ENCODE measurements at regions not wholly inside any gene's neighbourhood (a gene's known extent, or its start where the extent isn't known, plus 50 kb on each side); places are given as distances from the start of the nearest gene placed in this dataset.

- Histone ChIP-seq H3K27me3 (ENCODE audit: control insufficient read depth, insufficient read depth, low read length) (no peaks in the 10 kb centered on the region), H3K36me3 (ENCODE audit: control insufficient read depth, insufficient read depth, low read length) (no peaks in the 10 kb centered on the region), H3K4me3 (ENCODE audit: low read length) (no peak overlapping the region), H3K9me3 (ENCODE audit: control insufficient read depth, insufficient read depth, low read length) (no peaks in the 10 kb centered on the region), H3K27ac (ENCODE audit: low read length) (no peak overlapping the region), H3K4me1 (ENCODE audit: control insufficient read depth, insufficient read depth, low read length) (no peaks in the 10 kb centered on the region)
- Mint-ChIP-seq H3K4me1 (no peaks in the 10 kb centered on the region), H3K4me3 (no peak overlapping the region), H3K27ac (no peak overlapping the region), H3K36me3 (peaks cover 5% of the 10 kb centered on the region), H3K27me3 (ENCODE audit: low read depth in 2 of 2) (no peaks in the 10 kb centered on the region), H3K9me3 (peaks cover 19 to 24% of the 10 kb centered on the region in 2 donors)
- WGBS (ENCODE audit: insufficient coverage): 85% methylated on average over 2 of the region's 2 CpGs
- no peak for DNase-seq
- no peak for ATAC-seq
- intact Hi-C loops (cut with micrococcal nuclease): no loop called here
- TF ChIP-seq, protein P1, sequence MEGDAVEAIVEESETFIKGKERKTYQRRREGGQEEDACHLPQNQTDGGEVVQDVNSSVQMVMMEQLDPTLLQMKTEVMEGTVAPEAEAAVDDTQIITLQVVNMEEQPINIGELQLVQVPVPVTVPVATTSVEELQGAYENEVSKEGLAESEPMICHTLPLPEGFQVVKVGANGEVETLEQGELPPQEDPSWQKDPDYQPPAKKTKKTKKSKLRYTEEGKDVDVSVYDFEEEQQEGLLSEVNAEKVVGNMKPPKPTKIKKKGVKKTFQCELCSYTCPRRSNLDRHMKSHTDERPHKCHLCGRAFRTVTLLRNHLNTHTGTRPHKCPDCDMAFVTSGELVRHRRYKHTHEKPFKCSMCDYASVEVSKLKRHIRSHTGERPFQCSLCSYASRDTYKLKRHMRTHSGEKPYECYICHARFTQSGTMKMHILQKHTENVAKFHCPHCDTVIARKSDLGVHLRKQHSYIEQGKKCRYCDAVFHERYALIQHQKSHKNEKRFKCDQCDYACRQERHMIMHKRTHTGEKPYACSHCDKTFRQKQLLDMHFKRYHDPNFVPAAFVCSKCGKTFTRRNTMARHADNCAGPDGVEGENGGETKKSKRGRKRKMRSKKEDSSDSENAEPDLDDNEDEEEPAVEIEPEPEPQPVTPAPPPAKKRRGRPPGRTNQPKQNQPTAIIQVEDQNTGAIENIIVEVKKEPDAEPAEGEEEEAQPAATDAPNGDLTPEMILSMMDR (IDR thresholded peaks at IDR 0.05): no peak
Observed at GRCh38 chr2:21970971-21971370, 847.2 kb downstream of the TDRD15 start.

GRCh38 chr2:21972586-21972985, 848.8 kb downstream of the TDRD15 start:
- Mint-ChIP-seq H3K4me3 (no peak overlapping the region), H3K27ac (no peak overlapping the region), H3K36me3 (peaks cover 13% of the 10 kb centered on the region), H3K4me1 (no peaks in the 10 kb centered on the region), H3K27me3 (ENCODE audit: low read depth in 2 of 2) (no peaks in the 10 kb centered on the region), H3K9me3 (peaks cover 17 to 21% of the 10 kb centered on the region in 2 donors)
- H3K27me3 ChIP-seq (ENCODE audit: control insufficient read depth, insufficient read depth, low read length): no peaks in the 10 kb centered on the region
- WGBS (ENCODE audit: insufficient coverage): 53% methylated on average over 2 of the region's 4 CpGs
- ATAC-seq (no peak), DNase-seq (no peak)
- no peak overlapping the region for H3K27ac ChIP-seq (ENCODE audit: low read length)
- intact Hi-C loops (cut with micrococcal nuclease): no loop called here
- TF ChIP-seq, protein P1 (IDR thresholded peaks at IDR 0.05): no peak
- no peaks in the 10 kb centered on the region for H3K36me3 ChIP-seq (ENCODE audit: control insufficient read depth, insufficient read depth, low read length)
- peaks cover 1% of the 10 kb centered on the region for H3K9me3 ChIP-seq (ENCODE audit: control insufficient read depth, insufficient read depth, low read length)
- no peaks in the 10 kb centered on the region for H3K4me1 ChIP-seq (ENCODE audit: control insufficient read depth, insufficient read depth, low read length)
- H3K4me3 ChIP-seq (ENCODE audit: low read length): no peak overlapping the region

DNA sequence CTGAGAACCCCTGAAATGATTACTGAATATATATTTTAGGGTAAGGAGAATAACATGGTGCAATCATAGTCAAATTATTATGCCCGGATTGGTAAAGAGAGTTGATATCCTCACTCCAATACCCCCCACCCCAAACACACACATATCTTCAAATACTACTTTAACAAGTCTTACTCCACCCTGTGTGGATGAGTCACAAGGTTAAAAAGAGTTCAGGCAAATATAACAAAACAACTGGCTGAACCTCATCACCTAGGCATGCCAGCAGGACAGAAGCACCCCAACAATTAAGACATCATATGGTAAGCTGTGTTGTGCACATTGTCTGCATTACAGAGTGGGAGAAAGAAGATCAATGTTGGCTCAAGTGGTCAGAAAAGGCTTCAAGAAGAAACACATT, 857.4 kb downstream of the TDRD15 start:
- H3K27me3 ChIP-seq (ENCODE audit: control insufficient read depth, insufficient read depth, low read length): no peaks in the 10 kb centered on the region
- no CpG with 5 or more reads among the region's 1 CpG for WGBS (ENCODE audit: insufficient coverage)
- Mint-ChIP-seq H3K9me3 (peaks cover 17 to 23% of the 10 kb centered on the region in 2 donors), H3K27ac (no peak overlapping the region), H3K4me1 (no peaks in the 10 kb centered on the region), H3K4me3 (no peak overlapping the region), H3K36me3 (peaks cover 15% of the 10 kb centered on the region), H3K27me3 (ENCODE audit: low read depth in 2 of 2) (no peaks in the 10 kb centered on the region)
- TF ChIP-seq, protein P1 (IDR thresholded peaks at IDR 0.05): no peak
- no peaks in the 10 kb centered on the region for H3K4me1 ChIP-seq (ENCODE audit: control insufficient read depth, insufficient read depth, low read length)
- no peak for DNase-seq
- H3K9me3 ChIP-seq (ENCODE audit: control insufficient read depth, insufficient read depth, low read length): peaks cover 19% of the 10 kb centered on the region
- H3K27ac ChIP-seq (ENCODE audit: low read length): no peak overlapping the region
- intact Hi-C loops (cut with micrococcal nuclease): no loop called here
- ATAC-seq: no peak
- H3K4me3 ChIP-seq (ENCODE audit: low read length): no peak overlapping the region
- no peaks in the 10 kb centered on the region for H3K36me3 ChIP-seq (ENCODE audit: control insufficient read depth, insufficient read depth, low read length)

GRCh38 chr2:21993002-21993401, 869.2 kb downstream of the TDRD15 start:
- intact Hi-C loops (cut with micrococcal nuclease): no loop called here
- H3K27me3 Mint-ChIP-seq (ENCODE audit: low read depth in 2 of 2): no peaks in the 10 kb centered on the region
- no peak overlapping the region for H3K4me3 ChIP-seq (ENCODE audit: low read length)
- DNase-seq: no peak
- WGBS (ENCODE audit: insufficient coverage): 100% methylated on average over 1 of the region's 1 CpG
- H3K36me3 ChIP-seq (ENCODE audit: control insufficient read depth, insufficient read depth, low read length): no peaks in the 10 kb centered on the region
- ATAC-seq: no peak
- no peaks in the 10 kb centered on the region for H3K27me3 ChIP-seq (ENCODE audit: control insufficient read depth, insufficient read depth, low read length)
- TF ChIP-seq, protein P1 (IDR thresholded peaks at IDR 0.05): no peak
- H3K9me3 ChIP-seq (ENCODE audit: control insufficient read depth, insufficient read depth, low read length): peaks cover 20% of the 10 kb centered on the region
- H3K4me3 Mint-ChIP-seq: no peak overlapping the region
- peaks cover 17% of the 10 kb centered on the region for H3K36me3 Mint-ChIP-seq
- no peak overlapping the region for H3K27ac Mint-ChIP-seq
- H3K4me1 Mint-ChIP-seq: no peaks in the 10 kb centered on the region
- H3K9me3 Mint-ChIP-seq: peaks cover 28 to 31% of the 10 kb centered on the region in 2 donors
- no peak overlapping the region for H3K27ac ChIP-seq (ENCODE audit: low read length)
- H3K4me1 ChIP-seq (ENCODE audit: control insufficient read depth, insufficient read depth, low read length): no peaks in the 10 kb centered on the region
